GM19240 (cell line): ENCODE measurements at regions not wholly inside any gene's neighbourhood (a gene's known extent, or its start where the extent isn't known, plus 50 kb on each side); places are given as distances from the start of the nearest gene placed in this dataset.
"Not testable (repeated sequence)": the region's sequence is repeated elsewhere in the genome, so short reads cannot be mapped to it uniquely, and the experiment has no call there.

ENCODE experiments used
- DNase-seq: peaks from one replicate; pipeline ENCODE4 v3.0.0; 2011; ENCODE audit warnings: low spot score; ENCODE audit not compliant: insufficient read length

DNA sequence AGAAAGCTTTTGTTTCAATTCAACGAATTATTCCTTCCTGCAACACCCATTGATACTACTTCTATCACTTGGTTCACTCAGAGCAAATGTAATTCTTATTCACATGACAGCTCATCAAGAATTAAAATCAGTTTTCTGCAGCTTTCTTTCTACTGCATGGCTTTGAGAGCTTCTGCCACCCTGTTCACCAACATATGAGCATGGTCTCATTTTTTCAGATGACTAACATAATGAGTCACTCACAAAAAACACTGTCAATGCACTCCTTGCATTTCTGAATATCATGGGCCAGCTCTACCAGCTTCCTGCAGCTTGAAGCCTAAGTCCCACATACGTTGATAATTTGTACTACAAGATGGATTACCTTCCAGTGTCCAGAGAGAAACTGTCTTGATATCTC, 342.9 kb downstream of the LRATD1 start:
- DNase-seq = no peak

DNA sequence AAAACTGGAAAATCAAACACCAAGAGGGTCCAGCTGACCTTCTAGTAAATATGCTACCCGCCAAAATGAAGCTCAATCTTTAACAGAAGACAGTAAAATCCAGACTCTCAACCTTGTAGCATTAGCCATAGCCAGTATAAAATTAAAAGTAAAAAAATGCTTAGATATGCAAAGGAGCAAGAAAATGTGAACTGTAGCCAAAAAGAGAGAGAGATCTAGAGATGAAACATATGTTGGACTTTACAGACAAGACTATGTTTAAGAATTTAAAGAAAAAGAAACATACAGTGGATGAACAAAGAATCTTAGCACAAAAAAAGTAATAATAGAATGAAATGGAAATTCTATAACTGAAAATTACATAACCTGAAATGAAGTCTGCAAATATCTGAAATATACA, 344.5 kb downstream of the LRATD1 start:
- DNase-seq = no peak

DNA sequence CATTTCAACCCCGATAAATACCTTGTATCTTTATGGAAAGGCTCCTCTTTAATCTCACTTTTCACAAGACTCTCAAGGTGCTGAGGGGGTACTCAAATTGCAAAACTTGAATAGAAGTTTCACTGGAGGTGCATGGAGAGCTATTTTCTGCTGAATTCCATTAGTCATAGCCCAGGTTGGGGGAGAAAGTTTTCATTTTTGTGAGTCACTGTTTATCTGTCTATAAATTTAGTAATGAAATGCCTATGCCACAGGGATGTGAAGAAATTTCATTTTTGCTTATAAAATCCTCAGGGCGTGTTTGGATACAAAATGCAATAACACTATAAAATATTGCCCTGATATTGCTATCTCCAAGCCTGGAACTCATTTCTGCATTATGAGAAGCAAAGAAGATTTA, 346.3 kb downstream of the LRATD1 start:
- DNase-seq = no peak

DNA sequence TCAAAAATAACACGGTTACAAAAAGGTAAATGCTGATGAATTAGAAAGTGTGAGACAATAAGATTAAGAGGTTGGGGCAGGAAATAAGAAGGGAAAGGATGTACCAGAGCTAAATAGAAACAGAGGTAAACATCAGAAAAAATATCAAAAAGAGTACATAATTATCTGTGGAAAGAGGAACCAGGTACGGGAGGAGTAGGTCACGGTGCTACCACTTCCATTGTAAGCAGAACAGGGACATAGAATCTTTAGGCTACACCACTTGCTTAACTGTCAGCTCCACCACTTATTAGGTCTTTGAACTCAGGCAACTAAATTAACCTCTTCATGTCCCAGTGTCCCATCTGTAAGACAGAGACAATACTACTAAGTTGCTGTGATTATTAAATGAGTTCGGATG, 350.3 kb downstream of the LRATD1 start:
- no peak for DNase-seq

DNA sequence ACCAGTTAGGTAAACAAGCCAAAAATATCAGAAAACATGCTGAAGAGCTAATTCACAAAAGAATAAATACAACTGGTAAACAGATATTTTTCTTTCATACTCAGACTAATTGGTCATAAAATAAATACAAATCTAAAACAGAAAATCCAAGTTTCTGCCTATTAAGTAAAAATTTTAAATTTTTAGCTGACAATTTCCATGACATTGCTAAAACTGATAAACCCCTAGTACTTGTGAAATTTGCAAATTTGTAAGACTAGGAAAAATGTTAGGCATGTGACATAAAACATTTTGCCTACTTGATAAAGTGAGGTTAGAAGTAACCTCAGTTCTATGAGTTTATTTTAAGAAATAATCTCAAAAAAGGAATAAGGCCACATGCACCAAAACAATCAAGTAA, 356.1 kb downstream of the LRATD1 start:
- no peak for DNase-seq

DNA sequence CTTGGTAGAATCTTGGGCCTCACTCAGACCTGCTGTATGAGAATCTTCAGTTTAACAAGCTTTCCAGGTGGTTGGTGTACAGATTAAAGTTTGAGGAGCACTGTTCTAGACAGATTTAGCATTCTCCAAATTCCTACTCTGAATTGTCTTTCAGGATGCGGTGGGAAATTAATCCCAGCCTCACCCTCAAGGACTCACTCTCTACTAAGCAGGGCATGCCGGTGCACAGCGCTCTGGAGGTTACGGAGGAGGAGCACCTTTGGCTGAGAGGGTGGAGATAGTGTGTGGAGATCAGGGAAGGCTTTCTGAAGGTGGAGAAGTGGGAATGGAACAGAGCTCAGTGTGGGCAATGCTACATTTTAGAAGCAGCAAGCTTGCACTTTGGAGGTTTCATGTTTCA, 359.2 kb downstream of the LRATD1 start:
- no peak for DNase-seq

DNA sequence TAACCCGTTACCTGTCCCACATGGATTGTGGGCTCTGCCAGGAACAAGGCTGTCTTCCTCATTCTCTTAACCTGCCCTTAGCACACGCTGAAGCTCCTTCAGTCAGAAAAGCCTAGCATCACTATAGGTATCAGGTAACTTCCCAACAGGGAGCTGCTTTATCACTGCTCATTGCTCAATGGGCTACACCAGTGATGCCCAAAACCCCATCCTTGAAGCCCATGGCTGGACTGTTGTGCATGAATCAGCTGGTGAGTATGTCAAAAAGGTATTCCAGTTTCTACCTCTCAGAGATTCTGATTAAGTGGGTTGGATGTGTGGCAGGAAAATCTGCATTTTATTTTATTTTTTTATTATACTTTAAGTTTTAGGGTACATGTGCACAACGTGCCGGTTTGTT, 362.2 kb downstream of the LRATD1 start:
- DNase-seq = no peak

DNA sequence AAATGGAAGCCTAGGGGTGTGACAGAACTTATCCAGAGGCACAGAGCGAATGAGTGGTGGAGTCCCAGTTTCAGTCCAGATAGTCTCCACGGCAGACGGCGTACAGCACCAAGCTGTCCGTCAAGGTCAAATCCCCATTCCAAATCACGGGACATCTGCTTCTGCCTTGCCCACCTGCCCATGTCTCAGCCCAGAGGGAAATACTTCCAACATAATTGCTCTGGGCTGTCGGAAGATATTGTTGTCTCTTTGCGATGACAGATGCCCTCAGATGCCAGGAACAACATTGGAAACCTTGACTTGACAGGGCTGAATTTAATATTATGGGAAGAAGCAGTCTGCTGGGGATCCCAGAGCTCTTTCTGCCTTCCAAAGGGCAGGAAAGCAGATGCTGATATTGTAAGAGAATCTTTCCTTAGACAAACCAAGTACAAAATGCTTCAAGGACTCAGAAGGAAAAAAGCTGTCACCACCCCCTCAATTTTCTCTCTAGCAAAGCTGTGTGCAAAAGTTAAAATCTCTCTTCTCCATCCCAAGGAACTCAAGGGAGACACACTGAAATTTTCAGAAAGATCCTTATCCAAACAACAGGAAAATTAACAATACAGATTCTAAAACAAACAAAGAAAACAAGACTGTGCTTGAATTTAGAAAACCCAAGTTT, 364.0 kb downstream of the LRATD1 start:
- no peak for DNase-seq

DNA sequence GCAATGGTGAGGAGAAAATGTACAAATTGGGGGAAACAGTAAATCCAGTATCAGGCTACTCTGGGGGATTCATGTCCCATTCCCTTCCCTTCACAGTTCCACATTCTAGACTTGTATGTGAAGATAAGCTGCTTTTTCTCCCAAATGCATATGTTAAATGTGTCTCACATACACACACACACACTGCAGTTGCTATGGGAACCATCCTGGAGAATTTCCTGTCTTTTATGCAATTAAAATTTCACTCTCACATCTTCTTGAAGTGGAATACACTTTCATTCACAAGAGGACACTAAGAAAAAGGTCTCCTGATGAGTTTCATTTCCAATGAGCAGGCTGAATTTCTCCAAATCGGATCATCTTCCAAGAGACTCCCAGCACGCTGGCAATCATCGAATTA, 366.0 kb downstream of the LRATD1 start:
- DNase-seq = no peak

DNA sequence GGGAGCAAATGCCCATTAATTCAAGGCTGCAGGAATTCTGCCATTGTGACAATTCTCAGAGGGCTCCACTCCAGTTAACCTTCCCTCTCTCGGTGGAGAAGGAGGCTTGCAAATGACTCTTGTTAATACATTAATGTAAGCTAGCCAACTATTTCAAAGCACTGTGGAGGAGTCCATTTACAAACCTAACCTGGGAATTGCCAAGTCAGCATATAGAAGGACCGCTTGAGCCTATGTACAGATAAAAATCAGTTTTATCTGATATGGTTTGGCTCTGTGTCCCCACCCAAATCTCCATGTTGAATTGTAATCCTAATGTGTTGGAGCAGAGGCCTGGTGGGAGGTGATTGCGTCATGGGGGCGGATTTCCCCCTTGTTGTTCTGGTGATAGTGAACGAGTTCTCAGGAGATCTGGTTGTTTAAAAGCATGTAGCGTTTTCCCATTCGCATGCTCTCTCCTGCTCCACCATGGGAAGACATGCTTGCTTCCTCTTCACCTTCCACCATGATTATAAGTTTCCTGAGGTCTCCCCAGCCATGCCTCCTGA, 366.7 kb downstream of the LRATD1 start:
- no peak for DNase-seq

DNA sequence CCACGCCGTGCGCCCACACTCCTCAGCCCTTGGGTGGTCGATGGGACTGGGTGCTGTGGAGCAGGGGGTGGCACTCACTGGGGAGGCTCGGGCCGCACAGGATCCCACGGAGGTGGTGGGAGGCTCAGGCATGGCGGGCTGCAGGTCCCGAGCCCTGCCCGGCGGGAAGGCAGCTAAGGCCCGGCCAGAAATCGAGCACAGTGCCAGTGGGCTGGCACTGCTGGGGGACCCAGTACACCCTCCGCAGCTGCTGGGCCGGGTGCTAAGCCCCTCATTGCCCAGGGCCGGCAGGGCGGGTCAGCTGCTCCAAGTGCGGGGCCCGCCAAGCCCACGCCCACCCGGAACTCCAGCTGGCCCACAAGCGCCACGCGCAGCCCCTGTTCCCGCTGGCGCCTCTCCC, 370.0 kb downstream of the LRATD1 start:
- not testable (repeated sequence) for DNase-seq

DNA sequence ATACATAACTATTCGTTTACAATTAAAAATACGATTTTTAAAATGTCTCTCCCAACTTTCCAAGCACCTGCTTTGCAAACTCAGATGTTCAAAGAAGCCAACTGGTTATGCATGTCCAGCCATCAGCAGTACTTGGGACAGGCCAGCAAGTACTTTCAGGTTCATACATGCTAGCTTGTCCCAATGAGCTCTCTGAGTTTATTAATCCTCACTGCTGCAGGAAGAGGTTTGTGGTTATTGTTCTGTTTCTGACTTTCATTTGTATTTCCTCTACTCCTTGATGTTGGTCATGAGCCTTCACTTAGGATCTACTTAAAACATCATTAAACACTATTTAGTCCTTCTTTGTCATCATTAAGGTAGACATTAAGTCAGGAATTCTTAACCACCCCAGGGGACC, 374.1 kb downstream of the LRATD1 start:
- no peak for DNase-seq

DNA sequence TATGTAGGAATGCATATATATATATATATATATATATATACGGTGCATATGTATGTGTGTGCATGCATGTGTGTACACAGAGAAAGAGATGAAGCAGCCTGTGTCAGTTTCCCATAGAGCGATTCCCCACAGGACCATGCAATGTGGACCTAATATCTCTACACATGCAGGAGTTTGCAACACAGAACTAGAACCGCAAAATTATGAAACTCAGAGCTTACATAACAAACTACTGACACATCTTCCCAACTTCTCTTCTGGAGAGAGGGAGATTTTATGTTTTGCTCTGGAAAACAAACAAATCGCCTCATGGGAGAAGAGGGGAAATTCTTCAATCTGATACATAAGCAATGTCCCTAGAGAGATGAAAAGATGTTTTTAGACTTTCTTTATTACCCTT, 377.2 kb downstream of the LRATD1 start:
- no peak for DNase-seq

DNA sequence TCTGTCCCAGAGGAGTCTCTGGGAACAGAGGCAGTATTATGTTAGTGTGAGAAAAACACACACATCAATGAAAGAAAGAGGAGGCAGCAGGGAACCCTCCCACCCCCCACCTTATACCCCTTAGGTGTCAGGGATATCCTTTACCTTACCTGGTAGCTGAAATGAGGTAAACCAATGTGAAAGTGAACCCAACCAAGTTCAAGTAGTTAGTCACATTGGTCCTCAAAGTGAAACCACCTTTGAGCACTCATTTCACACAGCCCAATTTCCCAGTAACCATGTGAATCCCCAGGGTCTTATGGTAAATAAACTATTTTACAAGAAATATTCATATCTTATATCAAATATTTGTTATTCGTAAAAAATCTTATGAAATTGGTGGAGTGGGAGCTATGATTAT, 377.8 kb downstream of the LRATD1 start:
- no peak for DNase-seq

DNA sequence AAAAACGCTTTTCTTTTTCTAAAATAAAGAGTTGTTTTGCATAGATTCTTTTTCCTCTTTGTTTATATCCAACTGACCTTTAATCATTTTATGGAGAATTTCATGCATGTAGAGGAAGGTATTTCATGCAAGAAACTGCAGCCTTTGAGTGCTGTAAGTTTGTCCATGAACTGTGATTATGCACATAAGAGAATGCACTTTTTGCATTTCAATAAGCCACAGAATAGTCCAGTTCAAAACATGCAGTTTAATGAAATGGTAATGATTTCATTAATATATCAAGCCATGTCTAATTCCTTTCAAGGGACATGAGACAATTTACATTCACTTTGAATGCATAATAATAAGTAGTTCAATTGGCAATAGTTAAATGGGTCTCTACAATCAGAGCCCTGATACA, 386.3 kb downstream of the LRATD1 start:
- no peak for DNase-seq

DNA sequence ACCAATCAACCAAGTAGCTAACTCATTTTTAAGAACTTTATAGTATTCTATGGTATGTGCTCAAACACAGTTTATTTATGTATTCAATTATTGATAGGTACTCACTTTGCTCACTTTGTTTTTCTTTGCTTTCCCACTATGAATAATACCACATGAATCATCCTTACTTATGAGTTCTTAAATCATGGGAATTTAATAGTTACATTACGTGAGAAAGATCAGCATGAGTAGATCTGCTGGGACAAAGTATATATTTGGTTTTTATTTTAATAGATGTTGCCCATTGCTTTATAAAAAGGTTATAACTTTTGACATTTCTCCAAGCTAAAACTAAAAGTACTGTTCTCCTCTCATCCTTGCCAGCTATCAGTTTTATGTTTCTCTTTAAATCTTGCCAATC, 390.7 kb downstream of the LRATD1 start:
- DNase-seq = no peak

DNA sequence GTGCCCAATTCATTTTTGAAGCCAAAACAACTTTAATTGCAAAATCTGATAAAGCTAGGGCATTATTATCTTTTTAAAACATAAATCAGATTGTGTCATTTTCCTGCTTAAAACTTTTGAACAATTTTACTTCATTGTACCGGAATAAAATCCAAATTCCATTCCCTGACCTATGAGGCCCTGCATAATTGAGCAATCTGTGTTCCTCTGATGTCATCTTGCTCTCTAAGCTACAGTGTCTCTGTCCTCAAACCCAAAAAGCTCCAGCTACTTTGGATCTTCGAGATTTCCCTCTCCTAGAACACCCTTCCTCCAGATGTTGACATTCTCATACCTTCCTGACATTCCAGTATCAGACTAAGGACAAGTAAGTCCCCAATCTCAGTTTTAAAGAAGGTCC, 395.9 kb downstream of the LRATD1 start:
- no peak for DNase-seq

DNA sequence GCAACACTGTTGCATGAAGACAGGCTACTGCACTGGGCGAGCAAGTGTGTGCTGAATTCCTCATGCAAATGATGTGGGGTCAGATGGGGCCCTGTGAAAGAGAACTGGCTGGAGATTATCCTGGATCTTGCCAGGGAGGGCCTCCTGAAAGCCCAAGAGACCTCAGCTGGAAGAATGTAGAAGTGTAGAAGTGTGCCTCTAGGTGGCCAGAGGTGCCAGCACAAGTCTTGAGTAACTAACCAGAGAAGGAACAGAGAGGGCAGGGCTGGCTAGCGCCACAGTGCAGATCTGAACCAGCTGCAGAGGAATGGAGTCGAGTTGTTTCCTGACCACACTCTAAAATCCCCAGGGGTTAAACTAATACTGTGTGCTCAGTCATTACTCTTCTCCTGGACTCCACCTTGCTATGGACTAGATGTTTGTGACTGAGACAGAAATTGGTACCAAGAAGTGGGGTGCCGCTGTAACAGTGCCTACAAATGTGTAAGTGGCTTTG, 399.3 kb downstream of the LRATD1 start:
- peak; percentile 57 for DNase-seq

DNA sequence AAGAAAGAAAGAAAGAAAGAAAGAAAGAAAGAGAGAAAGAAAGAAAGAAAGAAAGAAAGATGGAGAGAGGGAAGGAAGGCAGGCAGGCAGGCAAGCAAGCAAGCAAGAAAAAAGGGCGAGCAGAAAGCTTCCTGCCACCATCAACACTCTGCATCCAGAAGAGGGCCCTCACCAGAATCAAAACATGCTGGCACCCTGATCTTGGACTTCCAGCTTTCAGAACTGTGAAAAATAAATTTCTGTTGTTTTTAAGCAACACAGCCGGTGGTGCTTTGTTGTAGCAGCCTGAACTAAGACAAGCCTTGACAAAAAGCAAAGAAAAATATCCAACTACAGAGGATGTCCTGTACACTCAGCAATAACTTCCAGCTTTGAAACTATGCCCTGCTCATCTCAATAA, 401.7 kb downstream of the LRATD1 start:
- no peak for DNase-seq

DNA sequence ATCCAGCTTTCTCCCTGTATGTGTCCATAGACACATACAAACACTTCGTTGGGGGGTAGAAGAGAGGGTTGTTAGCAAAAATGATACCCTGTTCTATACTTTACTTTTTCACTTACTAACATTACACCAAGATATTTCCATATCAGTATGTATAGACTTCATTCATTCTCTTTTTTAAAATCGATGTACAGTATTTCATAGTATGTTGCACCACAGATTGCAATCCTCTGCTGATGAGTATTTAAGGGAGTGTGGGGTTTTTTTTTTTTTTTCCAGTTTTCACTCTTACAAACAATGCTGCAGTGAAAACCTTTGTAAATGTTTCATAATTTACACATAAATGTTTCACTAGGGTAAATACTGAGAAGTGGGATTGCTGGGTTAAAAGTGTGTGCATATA, 402.3 kb downstream of the LRATD1 start:
- no peak for DNase-seq

DNA sequence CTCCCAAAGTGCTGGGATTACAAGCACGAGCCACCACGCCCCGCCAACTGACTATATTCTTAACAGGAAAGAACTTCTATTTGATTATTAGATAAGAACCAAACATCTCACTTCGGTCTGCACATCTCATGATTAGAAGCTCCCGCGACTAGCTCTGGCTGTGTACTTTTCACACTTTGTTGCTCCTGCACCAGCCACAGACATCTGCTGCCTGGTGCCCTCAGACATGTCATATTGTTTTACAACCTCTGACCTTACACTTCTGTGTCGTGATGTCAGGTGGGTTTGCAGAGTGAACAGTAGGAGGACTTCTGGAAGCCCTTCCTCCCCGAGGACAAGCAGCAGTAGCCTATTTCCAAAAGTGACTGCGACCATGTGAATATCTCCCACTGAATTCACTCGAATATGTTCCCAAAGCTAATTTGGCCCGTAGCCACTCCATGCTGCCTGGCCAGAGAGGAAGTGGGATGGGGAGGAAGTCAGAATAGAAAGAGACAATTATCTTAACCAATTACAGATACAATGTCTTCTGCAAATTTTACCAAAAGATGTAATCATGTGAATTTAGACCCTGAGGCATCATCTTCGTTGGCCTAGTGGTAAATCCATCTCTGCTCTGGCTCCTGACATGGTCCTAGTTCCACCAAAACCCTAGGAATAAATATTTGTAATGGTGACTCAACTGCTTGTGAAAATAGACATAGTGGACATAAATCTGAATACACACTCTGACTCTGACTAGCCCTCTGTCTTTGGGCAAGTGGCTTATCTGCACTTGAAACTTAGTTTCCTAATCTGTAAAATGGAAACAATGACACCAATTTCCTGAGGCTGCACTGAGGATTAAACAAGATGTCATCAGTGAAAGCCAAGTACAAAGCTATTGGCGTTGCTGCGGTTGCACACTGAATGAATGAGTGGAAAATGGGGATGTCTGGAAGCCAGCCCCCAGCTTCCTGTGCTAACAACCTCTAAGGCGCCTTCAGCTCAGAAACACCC, 406.1 kb downstream of the LRATD1 start:
- DNase-seq = no peak

DNA sequence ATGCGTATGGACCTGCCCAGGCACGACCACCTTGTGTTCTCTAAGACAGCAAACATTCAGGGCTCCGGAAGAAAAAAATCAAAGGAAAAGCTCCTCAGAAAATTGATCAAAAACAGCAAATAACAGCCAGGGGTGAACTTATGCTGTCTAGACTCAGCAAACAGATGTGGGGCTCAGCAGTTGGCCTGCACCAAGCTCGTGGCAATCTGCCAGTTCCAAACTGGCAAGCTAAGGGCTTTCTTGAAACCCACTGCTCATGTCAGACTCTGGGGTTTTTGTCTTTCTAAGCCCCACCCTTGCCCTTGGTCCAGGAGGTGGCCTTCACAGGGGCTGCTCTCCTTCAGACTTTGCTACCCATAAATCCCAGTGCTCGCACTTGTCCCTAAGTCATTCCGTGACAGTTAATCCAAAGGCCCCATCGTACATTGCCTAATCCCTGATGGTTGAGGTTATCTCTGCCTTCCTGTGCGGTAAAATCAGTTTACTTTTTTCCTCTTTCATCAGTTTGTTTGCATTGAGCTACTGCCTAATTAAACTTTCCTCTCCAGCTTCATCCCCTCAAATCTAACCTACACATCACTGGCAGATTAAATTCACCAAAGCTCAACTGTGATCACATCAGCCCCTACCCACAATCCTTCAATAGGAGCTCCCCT, 408.0 kb downstream of the LRATD1 start:
- DNase-seq = no peak
